ENCODE measurements at regions not wholly inside any gene's neighbourhood (a gene's known extent, or its start where the extent isn't known, plus 50 kb on each side); places are given as distances from the start of the nearest gene placed in this dataset.

- DNase-seq, result no peak
These were observed 138.3 kb upstream of the ROBO1 start for GRCh38 chr3:79906106-79906505.

- no peak for DNase-seq
These were observed 134.4 kb upstream of the ROBO1 start for GRCh38 chr3:79902151-79902550.

GRCh38 chr3:79898907-79899306, 131.1 kb upstream of the ROBO1 start:
- DNase-seq, result no peak

GRCh38 chr3:79896086-79896485, 128.3 kb upstream of the ROBO1 start:
- no peak for DNase-seq

GRCh38 chr3:79887213-79887612, 119.4 kb upstream of the ROBO1 start:
- DNase-seq, result no peak

GRCh38 chr3:79886204-79886603, 118.4 kb upstream of the ROBO1 start:
- DNase-seq, result no peak

GRCh38 chr3:79885407-79885806, 117.6 kb upstream of the ROBO1 start:
- no peak for DNase-seq

- no peak for DNase-seq
These were observed 116.6 kb upstream of the ROBO1 start for GRCh38 chr3:79884354-79884753.

- no peak for DNase-seq
These were observed 113.6 kb upstream of the ROBO1 start for GRCh38 chr3:79881431-79881830.

- DNase-seq, result no peak
These were observed 110.9 kb upstream of the ROBO1 start for GRCh38 chr3:79878708-79879107.

- no peak for DNase-seq
These were observed 106.8 kb upstream of the ROBO1 start for GRCh38 chr3:79874646-79875045.

- DNase-seq, result no peak
These were observed 104.7 kb upstream of the ROBO1 start for GRCh38 chr3:79872483-79872882.

- no peak for DNase-seq
These were observed 103.9 kb upstream of the ROBO1 start for GRCh38 chr3:79871656-79872055.

- no peak for DNase-seq
These were observed 102.5 kb upstream of the ROBO1 start for GRCh38 chr3:79870313-79870620.

- DNase-seq, result no peak
These were observed 101.9 kb upstream of the ROBO1 start for GRCh38 chr3:79869461-79870312.

GRCh38 chr3:79866162-79866561, 98.4 kb upstream of the ROBO1 start:
- no peak for DNase-seq

- no peak for DNase-seq
These were observed 96.3 kb upstream of the ROBO1 start for GRCh38 chr3:79864077-79864476.

GRCh38 chr3:79848876-79849275, 81.1 kb upstream of the ROBO1 start:
- DNase-seq, result no peak

- DNase-seq, result no peak
These were observed 80.1 kb upstream of the ROBO1 start for GRCh38 chr3:79847928-79848327.

GRCh38 chr3:79846148-79846933, 78.5 kb upstream of the ROBO1 start:
- no peak for DNase-seq

- no peak for DNase-seq
These were observed 77.7 kb upstream of the ROBO1 start for GRCh38 chr3:79845546-79845945.

GRCh38 chr3:79844176-79844575, 76.4 kb upstream of the ROBO1 start:
- no peak for DNase-seq

- DNase-seq, result no peak
These were observed 75.4 kb upstream of the ROBO1 start for GRCh38 chr3:79843180-79843579.

GRCh38 chr3:79835701-79836100, 67.9 kb upstream of the ROBO1 start:
- no peak for DNase-seq

GRCh38 chr3:79824166-79824565, 56.4 kb upstream of the ROBO1 start:
- no peak for DNase-seq
